Stimulated activated memory B cell treated with anti-CD40 and anti-IgM and Interleukin-4, amounts not matched to agents 10 μg/mL and 1 μg/mL and 100 μg/mL, for 72 hours (primary cell): ENCODE measurements at regions not wholly inside any gene's neighbourhood (a gene's known extent, or its start where the extent isn't known, plus 50 kb on each side); places are given as distances from the start of the nearest gene placed in this dataset.

ENCODE experiments used
- ATAC-seq: fragments of 150-1000 bp; cut with Tn5 transposase; 2 replicates; pipeline ENCODE4 v1.10.0; 2021
- H3K27ac Mint-ChIP-seq: one replicate; pipeline ENCODE4 v1.8.0; 2022; ENCODE audit warnings: mild to moderate bottlenecking, mixed read lengths
- H3K27me3 Mint-ChIP-seq: one replicate; pipeline ENCODE4 v1.8.0; 2022; ENCODE audit warnings: mixed read lengths
- H3K36me3 Mint-ChIP-seq: one replicate; pipeline ENCODE4 v1.8.0; 2022; ENCODE audit warnings: mixed read lengths
- H3K4me1 Mint-ChIP-seq: one replicate; pipeline ENCODE4 v1.8.0; 2022; ENCODE audit warnings: mixed read lengths
- H3K4me3 Mint-ChIP-seq: one replicate; pipeline ENCODE4 v1.8.0; 2022; ENCODE audit warnings: mild to moderate bottlenecking, moderate library complexity, mixed read lengths
- H3K9me3 Mint-ChIP-seq: one replicate; pipeline ENCODE4 v1.8.0; 2022; ENCODE audit warnings: mixed read lengths

DNA sequence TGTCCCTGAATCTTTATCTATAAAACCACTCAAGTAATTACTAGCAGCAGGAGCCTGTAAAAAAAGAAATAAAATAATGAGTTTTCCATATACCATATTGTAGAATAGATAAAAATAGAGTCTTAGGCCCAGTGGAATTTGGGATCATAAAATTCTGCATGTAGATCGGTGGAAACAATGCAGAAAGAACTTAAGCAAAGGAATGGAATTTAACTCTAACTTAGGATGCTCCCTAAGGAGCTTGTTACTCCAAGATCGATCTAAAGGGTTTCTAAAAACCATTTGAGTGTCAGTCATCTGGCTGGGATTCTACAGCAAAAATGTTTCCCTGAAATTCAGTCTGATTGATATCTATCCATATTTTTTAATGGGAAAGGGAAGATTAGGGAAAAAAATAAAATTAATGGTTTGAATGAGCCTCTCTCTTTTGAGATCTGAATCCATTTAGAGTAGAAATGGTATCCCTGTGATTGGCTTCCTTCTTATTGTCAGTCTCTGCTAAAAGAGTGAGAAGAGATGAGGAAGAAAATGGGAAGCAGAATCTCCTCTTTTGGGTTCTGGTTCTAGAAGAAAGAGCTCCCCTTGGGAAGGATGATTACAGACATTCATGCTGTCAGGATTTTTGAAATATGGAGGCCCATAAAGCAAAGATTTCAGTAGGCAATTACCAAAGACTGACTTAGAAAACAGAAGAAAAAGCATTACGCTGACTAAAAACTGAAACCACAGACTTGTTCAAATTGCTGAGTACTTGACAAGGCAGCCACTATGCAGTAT is 564.3 kb upstream of the MARCKS start:
- Mint-ChIP-seq H3K36me3 (no peaks in the 10 kb centered on the region), H3K27ac (no peak overlapping the region), H3K4me3 (no peak overlapping the region), H3K4me1 (peaks cover 2% of the 10 kb centered on the region), H3K27me3 (no peaks in the 10 kb centered on the region), H3K9me3 (peaks cover 2% of the 10 kb centered on the region)
- ATAC-seq = no peak

DNA sequence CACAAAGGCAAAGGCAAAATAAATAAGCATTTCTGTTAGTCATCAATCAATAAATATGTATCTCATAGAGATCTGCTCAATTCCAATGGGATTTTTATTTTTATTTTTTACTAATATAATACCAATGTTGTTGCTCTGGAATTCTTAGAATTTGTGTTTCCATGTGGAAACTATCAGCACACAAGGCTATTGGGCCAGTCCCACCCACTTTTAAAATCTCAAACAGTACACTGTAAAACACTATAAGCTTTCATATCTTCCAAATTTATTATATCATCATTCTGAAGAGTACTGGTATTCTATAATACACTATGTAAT is 563.8 kb upstream of the MARCKS start:
- peaks cover 2% of the 10 kb centered on the region for H3K9me3 Mint-ChIP-seq
- H3K27ac Mint-ChIP-seq = no peak overlapping the region
- ATAC-seq = no peak
- no peaks in the 10 kb centered on the region for H3K4me1 Mint-ChIP-seq
- H3K27me3 Mint-ChIP-seq = no peaks in the 10 kb centered on the region
- no peak overlapping the region for H3K4me3 Mint-ChIP-seq
- H3K36me3 Mint-ChIP-seq = no peaks in the 10 kb centered on the region

DNA sequence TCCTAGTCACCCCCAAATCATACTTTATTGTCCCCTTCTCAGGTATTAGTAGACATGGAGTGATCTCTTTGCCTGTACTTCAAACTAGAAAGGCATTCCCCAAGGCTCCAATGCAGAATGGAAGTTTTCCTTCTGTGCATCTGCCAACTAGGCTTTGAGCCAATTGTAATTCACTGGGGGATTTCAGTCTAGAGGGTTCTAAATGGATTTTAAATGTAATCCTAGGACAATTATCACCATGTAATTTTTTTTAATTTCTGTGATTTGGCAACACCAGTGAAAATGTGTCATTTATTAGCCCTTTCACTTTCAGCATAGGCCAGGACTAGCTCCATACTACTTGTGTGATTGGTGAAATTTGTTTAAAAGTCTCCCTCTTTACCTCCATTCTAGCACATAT is 557.6 kb upstream of the MARCKS start:
- H3K4me3 Mint-ChIP-seq = no peak overlapping the region
- no peaks in the 10 kb centered on the region for H3K4me1 Mint-ChIP-seq
- H3K9me3 Mint-ChIP-seq = no peaks in the 10 kb centered on the region
- no peak for ATAC-seq
- H3K27me3 Mint-ChIP-seq = no peaks in the 10 kb centered on the region
- no peak overlapping the region for H3K27ac Mint-ChIP-seq
- H3K36me3 Mint-ChIP-seq = no peaks in the 10 kb centered on the region

DNA sequence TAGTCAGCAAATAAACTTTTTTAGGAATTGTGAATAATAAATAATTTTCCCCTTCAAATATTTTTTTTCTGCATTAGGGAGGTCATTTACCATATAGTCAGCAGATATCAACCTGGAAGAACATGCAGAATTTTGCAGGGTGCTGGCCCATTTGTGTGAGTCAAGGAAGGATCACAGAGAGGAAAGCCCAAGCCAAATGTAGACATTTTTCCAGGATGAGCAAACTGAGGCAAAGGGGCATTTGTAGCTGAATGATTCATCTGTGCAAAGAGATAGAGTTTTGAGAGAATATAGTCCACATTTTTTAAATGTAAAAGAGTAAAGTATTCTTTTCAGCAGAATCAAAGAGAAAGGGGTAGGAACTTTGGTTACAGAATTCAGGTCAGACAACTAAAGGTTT is 555.5 kb upstream of the MARCKS start:
- Mint-ChIP-seq H3K9me3 (no peaks in the 10 kb centered on the region), H3K36me3 (no peaks in the 10 kb centered on the region), H3K27me3 (no peaks in the 10 kb centered on the region), H3K4me3 (no peak overlapping the region), H3K4me1 (no peaks in the 10 kb centered on the region), H3K27ac (no peak overlapping the region)
- no peak for ATAC-seq

DNA sequence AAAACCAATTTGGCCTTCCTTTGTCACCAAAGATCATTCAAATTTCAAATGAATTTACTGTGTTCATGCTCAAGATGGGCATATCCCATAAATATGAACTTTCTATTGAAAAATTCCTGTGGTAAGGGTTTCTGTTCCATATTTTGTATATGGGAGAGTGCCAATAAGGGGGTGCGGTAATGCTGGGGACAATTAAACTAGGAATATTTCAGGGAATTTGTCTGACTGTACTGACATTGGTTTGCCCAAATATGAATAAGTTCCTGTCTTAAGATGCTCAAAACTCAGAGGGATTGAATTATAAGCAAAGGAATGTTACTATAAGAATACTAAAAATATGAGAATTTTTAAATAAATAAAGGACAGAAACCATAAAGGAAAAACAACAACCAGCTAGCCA is 553.0 kb upstream of the MARCKS start:
- Mint-ChIP-seq H3K36me3 (no peaks in the 10 kb centered on the region), H3K9me3 (no peaks in the 10 kb centered on the region), H3K27me3 (no peaks in the 10 kb centered on the region), H3K4me1 (no peaks in the 10 kb centered on the region), H3K27ac (no peak overlapping the region), H3K4me3 (no peak overlapping the region)
- ATAC-seq = no peak

DNA sequence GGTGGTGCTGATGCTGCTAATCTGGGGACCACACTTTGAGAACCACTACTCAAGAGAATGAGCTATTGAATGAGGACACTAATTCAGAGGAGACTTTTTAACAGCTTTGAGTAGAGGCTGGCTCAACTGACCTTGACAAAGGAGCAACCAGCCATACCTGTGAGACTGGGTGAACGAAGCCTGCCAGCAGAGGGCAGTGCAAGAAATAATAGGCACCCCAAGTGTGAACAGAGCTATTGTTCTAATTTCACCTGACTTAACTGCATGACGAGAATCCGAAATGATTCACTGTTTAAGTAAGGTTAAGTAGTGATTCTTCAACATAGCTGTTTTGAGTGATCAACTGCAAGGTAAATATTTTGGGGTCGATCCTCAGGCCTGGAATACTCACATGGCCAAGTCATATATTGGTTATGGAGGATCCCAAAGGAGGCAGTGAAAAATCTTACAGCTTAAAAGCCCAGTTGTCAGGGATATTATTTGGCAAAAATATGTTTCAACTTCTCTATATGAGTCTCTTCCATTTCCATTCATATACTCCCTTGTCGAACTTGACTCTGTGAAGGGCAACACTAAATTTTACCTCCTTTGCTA is 550.5 kb upstream of the MARCKS start:
- no peaks in the 10 kb centered on the region for H3K36me3 Mint-ChIP-seq
- H3K27me3 Mint-ChIP-seq = no peaks in the 10 kb centered on the region
- no peaks in the 10 kb centered on the region for H3K4me1 Mint-ChIP-seq
- no peaks in the 10 kb centered on the region for H3K9me3 Mint-ChIP-seq
- no peak overlapping the region for H3K27ac Mint-ChIP-seq
- peak; percentile 86 for ATAC-seq
- H3K4me3 Mint-ChIP-seq = no peak overlapping the region

DNA sequence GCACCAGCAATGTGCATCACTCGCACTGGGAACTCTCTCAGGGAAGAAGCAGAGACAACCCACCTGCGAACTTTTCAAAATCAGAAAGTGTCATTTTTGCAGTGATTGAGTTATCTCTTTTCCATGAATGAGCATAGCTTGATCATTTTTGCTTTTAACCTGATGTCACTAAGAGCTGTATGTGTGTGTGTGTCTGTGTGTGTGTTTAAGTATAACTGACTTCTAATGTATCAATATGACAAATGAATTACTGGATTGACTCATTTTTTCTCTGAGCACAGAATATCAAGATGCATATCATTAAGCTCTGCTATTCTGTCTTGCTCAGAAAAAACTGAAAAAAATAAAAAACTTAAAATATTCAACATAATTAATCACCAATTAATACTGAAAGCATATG is 548.9 kb upstream of the MARCKS start:
- Mint-ChIP-seq H3K27me3 (no peaks in the 10 kb centered on the region), H3K4me3 (no peak overlapping the region)
- ATAC-seq = no peak

DNA sequence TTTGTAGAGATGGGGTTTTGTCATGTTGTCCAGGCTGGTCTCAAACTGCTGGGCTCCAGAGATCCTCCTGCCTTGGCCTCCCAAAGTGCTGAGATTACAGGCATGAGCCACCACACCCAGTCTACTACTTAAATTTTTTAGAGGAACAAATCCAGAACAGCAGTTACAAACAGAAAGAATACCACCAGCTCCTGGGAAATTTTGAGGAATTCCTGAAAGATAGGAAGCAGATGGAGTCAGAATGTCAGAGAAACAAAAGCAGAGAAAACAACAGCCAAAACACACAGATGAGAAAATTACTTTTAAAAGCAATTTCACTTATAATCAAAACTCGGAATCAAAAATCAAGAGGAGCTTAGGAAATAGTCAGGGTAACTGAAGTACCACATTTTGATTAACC is 543.3 kb upstream of the MARCKS start:
- H3K4me3 Mint-ChIP-seq = no peak overlapping the region
- peaks cover 7% of the 10 kb centered on the region for H3K4me1 Mint-ChIP-seq
- no peak for ATAC-seq
- H3K9me3 Mint-ChIP-seq = no peaks in the 10 kb centered on the region
- no peaks in the 10 kb centered on the region for H3K27me3 Mint-ChIP-seq
- H3K36me3 Mint-ChIP-seq = no peaks in the 10 kb centered on the region
- peak overlapping the region; percentile 20 for H3K27ac Mint-ChIP-seq

More for the DNA sequence above, 548.9 kb upstream of the MARCKS start:
- H3K36me3 Mint-ChIP-seq = no peaks in the 10 kb centered on the region
- no peaks in the 10 kb centered on the region for H3K4me1 Mint-ChIP-seq
- no peak overlapping the region for H3K27ac Mint-ChIP-seq
- H3K9me3 Mint-ChIP-seq = no peaks in the 10 kb centered on the region

DNA sequence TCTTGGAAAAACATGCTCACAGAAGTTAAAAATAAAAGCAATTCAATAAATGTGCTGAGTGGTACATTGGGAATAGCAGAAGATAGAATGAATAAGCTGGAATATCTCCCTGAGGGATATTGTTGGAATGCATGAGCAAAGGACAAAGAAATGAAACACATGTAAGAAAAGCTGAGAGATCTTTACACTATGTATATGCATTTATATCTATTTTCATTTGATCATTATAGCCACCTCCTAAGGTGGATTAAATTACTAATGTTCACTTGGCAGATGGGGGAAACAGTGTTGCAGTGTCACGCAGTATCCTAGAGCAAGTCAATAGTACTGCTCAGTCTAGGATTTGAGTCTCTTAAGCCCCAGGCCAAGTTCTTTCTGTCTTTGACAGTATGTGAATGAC is 542.0 kb upstream of the MARCKS start:
- H3K4me3 Mint-ChIP-seq = no peak overlapping the region
- no peaks in the 10 kb centered on the region for H3K36me3 Mint-ChIP-seq
- peaks cover 7% of the 10 kb centered on the region for H3K4me1 Mint-ChIP-seq
- H3K27me3 Mint-ChIP-seq = no peaks in the 10 kb centered on the region
- no peak for ATAC-seq
- no peaks in the 10 kb centered on the region for H3K9me3 Mint-ChIP-seq
- H3K27ac Mint-ChIP-seq = no peak overlapping the region

DNA sequence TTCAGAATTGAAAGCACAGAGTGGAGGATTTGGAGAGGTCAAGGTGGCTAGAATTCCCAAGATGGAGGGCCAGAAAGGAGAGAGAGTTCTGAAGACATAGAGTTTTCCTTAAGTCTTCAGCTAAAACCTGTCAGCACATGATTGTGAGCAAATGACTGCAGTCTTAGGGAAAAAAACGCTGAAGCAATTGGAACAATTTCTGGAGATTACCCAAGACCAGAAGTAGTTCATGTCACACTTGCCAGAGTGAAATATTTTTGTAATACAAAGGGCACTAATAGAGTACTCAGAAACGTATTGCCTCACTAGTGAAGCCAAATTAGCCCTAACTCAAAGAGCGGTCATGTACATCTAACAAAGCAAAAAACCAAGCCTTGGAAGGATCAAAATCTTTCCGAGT is 541.3 kb upstream of the MARCKS start:
- peaks cover 7% of the 10 kb centered on the region for H3K4me1 Mint-ChIP-seq
- no peak for ATAC-seq
- H3K27ac Mint-ChIP-seq = no peak overlapping the region
- H3K27me3 Mint-ChIP-seq = no peaks in the 10 kb centered on the region
- H3K9me3 Mint-ChIP-seq = peaks cover 3% of the 10 kb centered on the region
- H3K4me3 Mint-ChIP-seq = no peak overlapping the region
- H3K36me3 Mint-ChIP-seq = no peaks in the 10 kb centered on the region

DNA sequence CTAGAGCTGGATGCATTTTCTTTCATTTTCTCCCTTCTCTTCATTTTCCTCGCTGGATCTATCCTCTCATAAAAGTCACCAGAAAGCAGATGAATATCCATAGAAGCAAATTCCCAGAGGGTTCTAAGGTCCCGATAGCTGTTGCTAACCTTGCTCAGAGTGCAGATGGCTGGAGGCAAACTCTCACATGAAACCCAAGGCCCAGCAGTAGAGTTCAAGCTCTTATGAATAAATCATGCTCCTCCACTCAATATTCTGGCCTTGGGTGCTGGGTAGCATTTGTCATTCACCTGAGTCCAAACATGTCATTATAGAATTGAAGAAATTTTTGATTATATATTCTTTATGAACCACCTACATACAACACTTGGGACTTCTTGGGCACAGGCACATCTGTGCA is 539.7 kb upstream of the MARCKS start:
- no peak overlapping the region for H3K27ac Mint-ChIP-seq
- peaks cover 3% of the 10 kb centered on the region for H3K9me3 Mint-ChIP-seq
- no peaks in the 10 kb centered on the region for H3K36me3 Mint-ChIP-seq
- H3K4me1 Mint-ChIP-seq = peaks cover 7% of the 10 kb centered on the region
- no peak for ATAC-seq
- no peaks in the 10 kb centered on the region for H3K27me3 Mint-ChIP-seq
- no peak overlapping the region for H3K4me3 Mint-ChIP-seq

DNA sequence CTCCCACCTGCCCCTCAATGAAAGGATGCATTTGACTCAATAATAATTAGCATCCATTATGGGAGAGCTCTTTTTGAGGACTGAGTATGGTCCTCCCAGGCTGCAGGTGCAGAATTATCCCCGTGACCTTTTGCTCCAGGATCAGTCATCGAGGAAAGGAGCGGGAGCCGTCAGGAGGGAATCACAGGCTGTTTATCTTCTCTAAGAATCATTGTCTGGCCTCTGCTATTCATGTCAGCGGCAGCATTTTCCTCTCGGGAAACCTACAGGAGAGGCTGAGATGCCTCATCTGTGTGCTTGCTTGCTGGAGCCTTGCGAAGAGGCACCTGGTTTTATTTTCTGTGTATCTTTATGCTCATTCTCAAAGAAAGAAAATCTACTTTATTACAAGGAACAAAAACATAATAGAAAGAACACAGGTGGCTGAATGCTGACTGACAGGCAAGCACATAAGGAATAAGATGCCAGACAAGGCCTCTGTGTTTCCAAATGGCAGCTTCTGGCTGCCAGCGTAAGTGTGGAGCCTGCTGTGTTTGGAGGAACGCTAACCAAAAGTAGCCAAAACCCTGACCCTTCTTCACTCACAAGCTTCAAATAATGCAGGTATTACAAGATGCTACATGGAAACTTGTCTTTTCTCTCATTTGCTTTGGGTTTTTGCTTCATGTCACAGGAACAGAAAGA is 539.1 kb upstream of the MARCKS start:
- Mint-ChIP-seq H3K4me1 (peaks cover 7% of the 10 kb centered on the region), H3K9me3 (peaks cover 3% of the 10 kb centered on the region), H3K4me3 (no peak overlapping the region), H3K36me3 (no peaks in the 10 kb centered on the region), H3K27ac (no peak overlapping the region), H3K27me3 (no peaks in the 10 kb centered on the region)
- ATAC-seq = no peak

DNA sequence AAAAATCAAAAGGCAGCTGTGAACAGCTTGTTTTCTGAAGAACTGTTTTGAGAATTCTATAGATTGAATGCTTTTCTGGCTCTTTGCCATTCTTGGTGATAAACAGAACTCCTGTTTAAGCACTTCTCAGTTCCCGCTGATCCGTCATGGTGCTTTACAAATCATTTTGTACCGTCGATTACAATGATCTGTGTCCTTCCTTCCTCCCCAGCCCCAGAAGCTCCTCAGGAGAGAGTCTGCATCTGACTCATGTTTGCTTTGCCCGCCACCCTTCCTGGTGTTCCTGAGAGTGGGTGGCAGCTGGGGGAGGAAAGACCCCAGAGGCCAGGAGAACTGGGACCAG is 538.6 kb upstream of the MARCKS start:
- peaks cover 3% of the 10 kb centered on the region for H3K9me3 Mint-ChIP-seq
- H3K27me3 Mint-ChIP-seq = no peaks in the 10 kb centered on the region
- H3K4me1 Mint-ChIP-seq = peaks cover 7% of the 10 kb centered on the region
- ATAC-seq = no peak
- no peak overlapping the region for H3K27ac Mint-ChIP-seq
- H3K36me3 Mint-ChIP-seq = no peaks in the 10 kb centered on the region
- no peak overlapping the region for H3K4me3 Mint-ChIP-seq

DNA sequence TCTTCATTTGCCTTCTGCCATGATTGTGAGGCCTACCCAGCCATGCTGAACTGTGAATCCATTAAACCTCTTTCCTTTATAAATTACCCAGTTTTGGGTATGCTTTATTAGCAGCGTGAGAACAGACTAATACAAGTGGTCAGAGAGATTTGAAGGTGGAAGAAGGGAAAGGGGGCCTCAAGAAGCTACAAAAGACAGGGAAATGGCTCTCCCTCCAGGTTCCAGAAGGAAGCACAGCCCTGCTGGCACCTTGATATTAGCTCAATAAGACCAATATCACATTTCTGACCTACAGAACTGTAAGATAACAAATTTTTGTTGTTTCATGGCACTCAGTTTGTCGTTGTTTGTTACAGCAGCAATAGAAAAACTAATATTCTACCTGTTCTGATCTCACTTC is 536.5 kb upstream of the MARCKS start:
- Mint-ChIP-seq H3K36me3 (no peaks in the 10 kb centered on the region), H3K27ac (no peak overlapping the region), H3K4me3 (no peak overlapping the region), H3K27me3 (no peaks in the 10 kb centered on the region), H3K4me1 (no peaks in the 10 kb centered on the region), H3K9me3 (peaks cover 3% of the 10 kb centered on the region)
- no peak for ATAC-seq

DNA sequence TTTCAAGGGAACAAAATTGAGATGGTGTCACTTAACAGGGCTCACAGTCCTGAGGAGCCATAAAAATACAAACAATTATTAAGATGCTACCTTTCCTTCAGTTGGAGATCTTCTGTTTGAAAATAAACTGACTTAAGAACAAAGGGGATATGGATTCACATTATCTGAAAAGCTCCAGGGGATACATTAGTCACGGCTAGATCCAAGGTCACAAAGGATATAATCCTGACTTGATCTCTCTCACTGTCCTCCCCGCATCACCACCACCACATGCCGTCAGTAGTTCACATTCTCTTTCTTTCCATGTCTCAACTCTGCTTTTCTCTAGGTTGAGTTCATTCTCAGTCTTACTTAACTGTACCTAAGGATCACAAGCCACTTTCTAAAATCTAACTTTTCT is 530.4 kb upstream of the MARCKS start:
- no peaks in the 10 kb centered on the region for H3K36me3 Mint-ChIP-seq
- H3K4me3 Mint-ChIP-seq = no peak overlapping the region
- no peaks in the 10 kb centered on the region for H3K4me1 Mint-ChIP-seq
- no peaks in the 10 kb centered on the region for H3K9me3 Mint-ChIP-seq
- no peaks in the 10 kb centered on the region for H3K27me3 Mint-ChIP-seq
- ATAC-seq = no peak
- H3K27ac Mint-ChIP-seq = no peak overlapping the region

DNA sequence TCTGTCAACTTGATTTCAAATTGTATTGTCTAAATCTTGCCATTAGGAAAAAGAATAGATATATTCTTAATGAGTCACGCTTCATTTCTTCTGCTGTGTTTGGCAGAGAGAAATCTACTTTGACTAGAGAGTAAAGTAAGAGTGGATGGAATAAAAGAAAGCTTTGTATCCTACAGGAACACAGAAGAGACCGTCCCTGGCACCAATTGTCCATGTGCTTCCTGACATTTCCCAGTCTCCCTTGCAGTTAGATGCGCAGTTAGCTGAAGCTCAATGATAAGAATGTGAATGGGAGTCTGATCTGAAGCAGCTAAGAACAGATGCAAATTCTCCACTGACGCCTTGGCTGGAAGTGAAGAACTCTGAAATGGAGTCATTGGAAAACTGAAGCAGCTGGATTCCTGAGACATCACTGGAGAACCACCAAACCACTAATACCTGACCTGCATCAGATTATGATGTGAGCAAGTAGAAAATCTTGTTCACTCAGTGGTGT is 528.2 kb upstream of the MARCKS start:
- Mint-ChIP-seq H3K4me1 (no peaks in the 10 kb centered on the region), H3K4me3 (no peak overlapping the region), H3K27ac (no peak overlapping the region), H3K27me3 (no peaks in the 10 kb centered on the region), H3K36me3 (no peaks in the 10 kb centered on the region), H3K9me3 (no peaks in the 10 kb centered on the region)
- ATAC-seq = no peak
